SK-N-SH treated with all-trans-retinoic acid at 6 μM for 48 hours (cell line): ENCODE measurements at regions not wholly inside any gene's neighbourhood (a gene's known extent, or its start where the extent isn't known, plus 50 kb on each side); places are given as distances from the start of the nearest gene placed in this dataset.

Experiments
- CSDC2 ChIP-seq: fragments of 250-450 bp; sonication (Bioruptor Pico); IDR thresholded peaks from 2 replicates; pipeline ENCODE4 v1.5.0; 2020; ENCODE audit warnings: mild to moderate bottlenecking, moderate library complexity
- GLIS3 ChIP-seq: fragments of 250-450 bp; sonication (Bioruptor Pico); IDR thresholded peaks from 2 replicates; pipeline ENCODE4 v1.5.0; 2020; ENCODE audit warnings: mild to moderate bottlenecking, moderate library complexity
- PPARA ChIP-seq: fragments of 250-450 bp; sonication (Bioruptor Pico); IDR thresholded peaks from 2 replicates; pipeline ENCODE4 v1.5.0; 2020; ENCODE audit warnings: mild to moderate bottlenecking, borderline replicate concordance
- ZNF8 ChIP-seq: fragments of 450-650 bp; formaldehyde crosslinking; IDR thresholded peaks from 2 replicates; pipeline ENCODE4 v1.5.0; 2020; ENCODE audit warnings: mild to moderate bottlenecking, moderate library complexity
- TF ChIP-seq, protein P1 (sequence below): fragments of 250-450 bp; sonication (Bioruptor Pico); IDR thresholded peaks from 2 replicates; pipeline ENCODE4 v1.5.1; 2020; ENCODE audit warnings: low read depth, mild to moderate bottlenecking, moderate library complexity
- TF ChIP-seq, protein P2 (sequence below): fragments of 250-450 bp; sonication (Bioruptor Pico); IDR thresholded peaks from 2 replicates; pipeline ENCODE4 v1.8.0; 2020; ENCODE audit warnings: mild to moderate bottlenecking, moderate library complexity, borderline replicate concordance

DNA sequence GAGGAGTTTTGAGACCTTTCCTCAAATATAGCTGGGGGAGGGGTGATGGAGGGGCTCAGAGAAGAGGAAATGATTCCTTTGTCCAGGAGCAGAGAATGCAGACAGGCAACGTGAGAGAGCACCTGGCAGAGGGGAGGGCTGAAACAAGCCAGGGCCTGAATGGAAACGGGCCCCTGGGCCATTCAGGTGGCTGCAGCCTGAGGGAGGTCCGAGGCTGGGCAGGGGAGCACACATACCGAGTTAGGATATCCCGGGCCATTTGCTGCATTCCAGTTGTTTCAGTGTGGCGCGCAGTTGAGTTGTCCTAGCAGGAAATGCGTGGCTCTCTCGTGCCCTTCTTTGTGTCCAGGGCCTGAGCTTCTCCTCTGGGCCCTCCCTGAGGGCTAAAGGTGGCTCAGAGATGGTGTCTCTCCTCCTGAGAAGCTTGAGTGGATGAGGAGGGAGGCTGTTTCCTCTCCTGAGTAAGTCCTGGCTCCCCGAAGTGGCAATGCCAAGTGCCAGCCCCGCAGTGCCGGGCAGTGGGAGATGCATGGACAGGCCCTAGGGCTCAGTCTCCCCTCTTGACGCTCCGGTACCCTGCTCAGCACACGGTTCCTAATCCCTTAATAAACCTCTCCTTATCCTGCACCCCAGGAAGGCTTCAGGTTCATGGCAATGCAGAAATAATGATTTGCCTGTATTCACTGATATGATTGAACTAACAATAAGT, 85.5 kb upstream of the VRK1 start:
- TF ChIP-seq CSDC2 (CRISPR knock-in tag) (no peak), ZNF8 (CRISPR knock-in tag) (no peak), PPARA (CRISPR knock-in tag) (no peak), GLIS3 (CRISPR knock-in tag) (no peak)
- TF ChIP-seq, protein P1, sequence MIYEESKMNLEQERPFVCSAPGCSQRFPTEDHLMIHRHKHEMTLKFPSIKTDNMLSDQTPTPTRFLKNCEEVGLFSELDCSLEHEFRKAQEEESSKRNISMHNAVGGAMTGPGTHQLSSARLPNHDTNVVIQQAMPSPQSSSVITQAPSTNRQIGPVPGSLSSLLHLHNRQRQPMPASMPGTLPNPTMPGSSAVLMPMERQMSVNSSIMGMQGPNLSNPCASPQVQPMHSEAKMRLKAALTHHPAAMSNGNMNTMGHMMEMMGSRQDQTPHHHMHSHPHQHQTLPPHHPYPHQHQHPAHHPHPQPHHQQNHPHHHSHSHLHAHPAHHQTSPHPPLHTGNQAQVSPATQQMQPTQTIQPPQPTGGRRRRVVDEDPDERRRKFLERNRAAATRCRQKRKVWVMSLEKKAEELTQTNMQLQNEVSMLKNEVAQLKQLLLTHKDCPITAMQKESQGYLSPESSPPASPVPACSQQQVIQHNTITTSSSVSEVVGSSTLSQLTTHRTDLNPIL, result no peak
- TF ChIP-seq, protein P2, sequence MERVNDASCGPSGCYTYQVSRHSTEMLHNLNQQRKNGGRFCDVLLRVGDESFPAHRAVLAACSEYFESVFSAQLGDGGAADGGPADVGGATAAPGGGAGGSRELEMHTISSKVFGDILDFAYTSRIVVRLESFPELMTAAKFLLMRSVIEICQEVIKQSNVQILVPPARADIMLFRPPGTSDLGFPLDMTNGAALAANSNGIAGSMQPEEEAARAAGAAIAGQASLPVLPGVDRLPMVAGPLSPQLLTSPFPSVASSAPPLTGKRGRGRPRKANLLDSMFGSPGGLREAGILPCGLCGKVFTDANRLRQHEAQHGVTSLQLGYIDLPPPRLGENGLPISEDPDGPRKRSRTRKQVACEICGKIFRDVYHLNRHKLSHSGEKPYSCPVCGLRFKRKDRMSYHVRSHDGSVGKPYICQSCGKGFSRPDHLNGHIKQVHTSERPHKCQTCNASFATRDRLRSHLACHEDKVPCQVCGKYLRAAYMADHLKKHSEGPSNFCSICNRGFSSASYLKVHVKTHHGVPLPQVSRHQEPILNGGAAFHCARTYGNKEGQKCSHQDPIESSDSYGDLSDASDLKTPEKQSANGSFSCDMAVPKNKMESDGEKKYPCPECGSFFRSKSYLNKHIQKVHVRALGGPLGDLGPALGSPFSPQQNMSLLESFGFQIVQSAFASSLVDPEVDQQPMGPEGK (CRISPR knock-in tag), result no peak
